ENCODE measurements at regions not wholly inside any gene's neighbourhood (a gene's known extent, or its start where the extent isn't known, plus 50 kb on each side); places are given as distances from the start of the nearest gene placed in this dataset.

DNA sequence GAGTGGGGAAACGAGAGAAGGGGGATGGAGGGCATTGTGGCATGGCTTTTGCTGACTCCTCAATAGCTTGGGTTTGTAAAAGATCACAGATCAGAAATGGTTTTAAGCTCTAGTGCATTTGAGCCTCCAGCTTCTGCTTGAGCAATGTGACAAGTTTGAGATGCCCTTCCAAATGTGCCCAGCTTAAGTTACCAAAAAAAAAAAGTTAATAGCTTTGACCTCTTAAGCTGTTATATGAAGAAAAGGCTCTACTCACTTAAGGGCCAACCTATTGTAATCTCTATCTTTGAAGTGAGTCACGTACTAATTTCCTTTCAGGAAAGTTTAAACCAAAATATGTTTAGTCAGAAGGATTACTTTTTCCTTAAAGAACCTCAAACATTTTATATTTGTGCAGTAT lies 428.8 kb upstream of the ACTBL2 start:
- TF ChIP-seq EZH2 (IDR thresholded peaks at IDR 0.05) (no peak), POLR2AphosphoS5 (IDR thresholded peaks at IDR 0.05; ENCODE audit: borderline replicate concordance, low read depth, low read length) (no peak), FOXP2 (optimal IDR thresholded peaks at IDR 0.05; ENCODE audit: control extremely low read depth, extremely low read length, insufficient read depth) (no peak)

Data from SK-N-MC (cell line).